DOHH2 (cell line): ENCODE measurements at regions not wholly inside any gene's neighbourhood (a gene's known extent, or its start where the extent isn't known, plus 50 kb on each side); places are given as distances from the start of the nearest gene placed in this dataset.

ENCODE experiments used
- H3F3A ChIP-seq: fragments of 200-600 bp; sonication (generic), shearing (Covaris generic); 2 replicates; pipeline ENCODE4 v1.6.0; 2016; ENCODE audit warnings: antibody characterized with exemption, mild to moderate bottlenecking; ENCODE audit not compliant: control insufficient read depth, insufficient read depth
- H3K27ac ChIP-seq: fragments of 200-600 bp; sonication (generic); 2 replicates; pipeline ENCODE4 v1.5.1; 2014; ENCODE audit warnings: low read depth, mild to moderate bottlenecking, low read length, moderate library complexity
- H3K27me3 ChIP-seq: fragments of 200-600 bp; sonication (generic); 2 replicates; pipeline ENCODE4 v1.6.1; 2014; ENCODE audit warnings: mild to moderate bottlenecking, low read length, mixed read lengths; ENCODE audit not compliant: control insufficient read depth
- H3K36me3 ChIP-seq: fragments of 200-600 bp; sonication (generic); 2 replicates; pipeline ENCODE4 v1.6.1; 2014; ENCODE audit warnings: mild to moderate bottlenecking, low read length, moderate library complexity, mixed read lengths; ENCODE audit not compliant: control insufficient read depth
- H3K4me1 ChIP-seq: fragments of 200-600 bp; sonication (generic); 2 replicates; pipeline ENCODE4 v1.6.1; 2014; ENCODE audit warnings: mild to moderate bottlenecking, low read length, mixed read lengths; ENCODE audit not compliant: control insufficient read depth
- H3K4me2 ChIP-seq: fragments of 200-600 bp; sonication (generic); 2 replicates; pipeline ENCODE4 v1.6.0; 2014; ENCODE audit warnings: mild to moderate bottlenecking, low read length, moderate library complexity
- H3K4me3 ChIP-seq: fragments of 200-600 bp; sonication (generic); 2 replicates; pipeline ENCODE4 v1.5.1; 2014; ENCODE audit warnings: mild to moderate bottlenecking, low read length, mixed read lengths
- H3K79me2 ChIP-seq: fragments of 200-600 bp; sonication (generic); 2 replicates; pipeline ENCODE4 v1.6.1; 2014; ENCODE audit warnings: mild to moderate bottlenecking, low read length, mixed read lengths; ENCODE audit not compliant: control insufficient read depth
- H3K9me2 ChIP-seq: fragments of 200-600 bp; sonication (generic); replicated peaks from 2 replicates; pipeline ENCODE4 v1.6.1; 2014; ENCODE audit warnings: mild to moderate bottlenecking, low read length, mixed read lengths; ENCODE audit not compliant: control insufficient read depth
- H3K9me3 ChIP-seq: fragments of 200-600 bp; sonication (generic); 2 replicates; pipeline ENCODE4 v1.6.1; 2014; ENCODE audit warnings: antibody characterized with exemption, low read length, mixed read lengths; ENCODE audit not compliant: control insufficient read depth, insufficient read depth
- H4K20me1 ChIP-seq: fragments of 200-600 bp; sonication (generic); 2 replicates; pipeline ENCODE4 v1.6.0; 2014; ENCODE audit warnings: low read depth, mild to moderate bottlenecking, antibody characterized with exemption, low read length, moderate library complexity; ENCODE audit not compliant: control insufficient read depth, insufficient read depth
- CTCF ChIP-seq: fragments of 200-600 bp; sonication (generic); IDR thresholded peaks from one replicate; pipeline ENCODE4 v1.5.1; 2014; ENCODE audit warnings: antibody characterized with exemption, mild to moderate bottlenecking, low read depth, low read length; ENCODE audit not compliant: poor library complexity, severe bottlenecking
- EZH2phosphoT487 ChIP-seq: fragments of 200-600 bp; sonication (generic); IDR thresholded peaks from 2 replicates; pipeline ENCODE4 v1.6.1; 2017; ENCODE audit warnings: borderline replicate concordance, mild to moderate bottlenecking, antibody characterized with exemption, low read length, moderate library complexity, mixed read lengths

- Histone ChIP-seq H3K4me1 (no peaks in the 10 kb centered on the region), H3K9me3 (no peaks in the 10 kb centered on the region; the same call in 1 of the 2 replicates), H3K27me3 (no peaks in the 10 kb centered on the region), H3K27ac (no peak overlapping the region), H3F3A (no peaks in the 10 kb centered on the region), H3K79me2 (no peaks in the 10 kb centered on the region), H3K4me3 (no peak overlapping the region), H4K20me1 (no peaks in the 10 kb centered on the region), H3K9me2 (no peaks in the 10 kb centered on the region; the same call in 1 of the 2 replicates), H3K4me2 (no peak overlapping the region), H3K36me3 (no peaks in the 10 kb centered on the region)
- no peak for TF ChIP-seq CTCF
- no peak for TF ChIP-seq EZH2phosphoT487
Measured at GRCh38 chr20:61173961-61174725, 77.9 kb upstream of the CDH4 start.

GRCh38 chr20:61176874-61177273 lies 75.2 kb upstream of the CDH4 start:
- H3K79me2 ChIP-seq, result no peaks in the 10 kb centered on the region
- no peaks in the 10 kb centered on the region for H3K4me1 ChIP-seq
- H3K27me3 ChIP-seq, result no peaks in the 10 kb centered on the region
- H3F3A ChIP-seq, result no peaks in the 10 kb centered on the region
- no peak for TF ChIP-seq EZH2phosphoT487
- no peak overlapping the region for H3K4me2 ChIP-seq
- no peaks in the 10 kb centered on the region; the same call in 1 of the 2 replicates for H3K9me3 ChIP-seq
- no peaks in the 10 kb centered on the region for H4K20me1 ChIP-seq
- H3K36me3 ChIP-seq, result no peaks in the 10 kb centered on the region
- no peak overlapping the region for H3K27ac ChIP-seq
- no peak overlapping the region for H3K4me3 ChIP-seq
- H3K9me2 ChIP-seq, result no peaks in the 10 kb centered on the region; the same call in 1 of the 2 replicates

- Histone ChIP-seq H3K27me3 (no peaks in the 10 kb centered on the region), H4K20me1 (no peaks in the 10 kb centered on the region), H3K4me2 (no peak overlapping the region), H3K27ac (no peak overlapping the region), H3F3A (no peaks in the 10 kb centered on the region), H3K9me2 (no peaks in the 10 kb centered on the region), H3K36me3 (no peaks in the 10 kb centered on the region), H3K4me1 (no peaks in the 10 kb centered on the region), H3K9me3 (no peaks in the 10 kb centered on the region), H3K4me3 (no peak overlapping the region), H3K79me2 (no peaks in the 10 kb centered on the region)
- TF ChIP-seq CTCF, result no peak
Measured at GRCh38 chr20:61178551-61179071, 73.5 kb upstream of the CDH4 start.

- no peak overlapping the region for H3K27ac ChIP-seq
- H3K9me2 ChIP-seq, result no peaks in the 10 kb centered on the region
- no peaks in the 10 kb centered on the region for H3K27me3 ChIP-seq
- no peaks in the 10 kb centered on the region for H3K36me3 ChIP-seq
- H4K20me1 ChIP-seq, result no peaks in the 10 kb centered on the region
- no peak overlapping the region for H3K4me3 ChIP-seq
- no peaks in the 10 kb centered on the region for H3K4me1 ChIP-seq
- TF ChIP-seq EZH2phosphoT487 (no peak), CTCF (no peak)
- H3K9me3 ChIP-seq, result no peaks in the 10 kb centered on the region
- H3F3A ChIP-seq, result no peaks in the 10 kb centered on the region
- H3K4me2 ChIP-seq, result no peak overlapping the region
- H3K79me2 ChIP-seq, result no peaks in the 10 kb centered on the region
Measured at GRCh38 chr20:61184194-61184593, 67.9 kb upstream of the CDH4 start.
